Medulla oblongata (tissue), 1 donor: ENCODE measurements at regions not wholly inside any gene's neighbourhood (a gene's known extent, or its start where the extent isn't known, plus 50 kb on each side); places are given as distances from the start of the nearest gene placed in this dataset.
"Not testable (repeated sequence)": the region's sequence is repeated elsewhere in the genome, so short reads cannot be mapped to it uniquely, and the experiment has no call there.

ENCODE experiments used
- DNase-seq: peaks from one replicate; pipeline ENCODE4 v3.0.0-alpha.2; 2015; ENCODE audit errors: extremely low spot score

- not testable (repeated sequence) for DNase-seq
Measured at GRCh38 chr6:67904735-67905134, 730.3 kb upstream of the ADGRB3 start.

DNA sequence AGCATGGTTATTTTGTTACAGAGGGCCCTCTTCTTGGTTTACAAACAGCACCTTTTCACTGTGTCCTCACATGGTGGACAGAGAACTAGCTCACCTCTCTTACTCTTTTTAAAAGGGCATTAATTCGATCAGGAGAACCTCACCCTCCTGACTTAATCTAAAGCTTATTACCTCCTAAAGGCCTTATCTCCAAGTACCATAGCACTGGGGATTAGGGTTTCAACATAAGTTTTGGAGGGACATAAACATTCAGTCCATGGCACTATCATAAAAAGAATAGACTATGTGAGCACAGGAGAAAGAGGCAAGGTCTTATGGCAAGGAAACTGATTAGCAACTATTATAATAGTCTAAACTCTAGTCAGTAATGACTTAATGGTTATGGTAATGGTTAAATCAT, 736.2 kb upstream of the ADGRB3 start:
- no peak for DNase-seq

- no peak for DNase-seq
Measured at GRCh38 chr6:67897998-67898607, 737.0 kb upstream of the ADGRB3 start.

GRCh38 chr6:67896476-67896875, 738.6 kb upstream of the ADGRB3 start:
- no peak for DNase-seq

DNA sequence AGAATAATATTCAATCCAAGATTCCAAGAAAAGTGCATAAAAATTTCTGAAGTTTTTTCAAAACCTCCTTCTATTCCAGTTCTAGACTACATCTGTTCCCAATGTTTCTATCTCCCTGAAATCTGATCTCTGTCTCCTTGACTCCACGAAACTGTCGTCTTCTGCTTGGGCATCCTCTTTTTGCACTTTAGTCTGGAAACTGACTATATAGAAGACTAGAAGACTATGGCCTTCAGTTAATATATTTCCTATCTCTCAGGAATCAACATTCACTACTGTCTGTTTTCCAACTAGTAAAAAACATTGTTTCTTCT, 745.4 kb upstream of the ADGRB3 start:
- DNase-seq: no peak

DNA sequence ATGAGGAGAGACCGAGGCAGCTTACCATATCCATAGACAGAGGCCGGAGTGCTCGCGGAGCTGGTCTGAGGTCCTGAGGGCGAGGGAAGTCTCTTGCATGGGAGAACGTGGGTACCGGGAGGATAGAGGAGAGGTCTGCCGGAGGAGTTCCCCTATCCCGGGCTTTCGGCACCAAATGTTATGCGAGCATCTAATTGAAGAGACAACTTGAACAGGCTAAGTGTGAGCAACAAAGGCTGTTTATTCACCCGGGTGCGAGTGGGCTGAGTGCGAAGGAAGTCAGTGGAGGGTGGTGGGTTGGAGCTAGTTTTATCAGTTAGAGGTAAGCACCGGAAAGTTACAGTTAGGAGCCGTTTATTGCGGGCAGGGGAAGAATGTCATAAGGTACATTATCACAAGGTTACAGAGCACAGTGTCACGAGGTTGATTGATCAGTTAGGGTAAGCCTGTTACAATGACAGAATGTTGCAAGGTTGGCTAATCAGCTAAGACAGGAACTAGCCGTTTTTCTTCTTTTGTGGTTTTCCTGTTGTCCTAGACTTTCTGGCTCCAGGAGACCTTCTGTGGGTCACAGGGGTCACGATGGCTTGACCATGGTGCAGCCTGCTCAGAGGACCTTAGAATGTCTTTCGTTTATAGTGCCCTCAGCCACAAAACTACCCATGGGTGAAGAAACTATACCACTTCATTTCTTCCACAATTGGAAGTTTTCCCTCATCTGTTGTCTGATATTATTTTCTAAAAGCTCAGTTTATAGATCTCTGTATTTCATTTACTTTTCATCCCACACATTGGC, 746.0 kb upstream of the ADGRB3 start:
- no peak for DNase-seq

GRCh38 chr6:67888546-67888885, 746.6 kb upstream of the ADGRB3 start:
- DNase-seq: no peak

DNA sequence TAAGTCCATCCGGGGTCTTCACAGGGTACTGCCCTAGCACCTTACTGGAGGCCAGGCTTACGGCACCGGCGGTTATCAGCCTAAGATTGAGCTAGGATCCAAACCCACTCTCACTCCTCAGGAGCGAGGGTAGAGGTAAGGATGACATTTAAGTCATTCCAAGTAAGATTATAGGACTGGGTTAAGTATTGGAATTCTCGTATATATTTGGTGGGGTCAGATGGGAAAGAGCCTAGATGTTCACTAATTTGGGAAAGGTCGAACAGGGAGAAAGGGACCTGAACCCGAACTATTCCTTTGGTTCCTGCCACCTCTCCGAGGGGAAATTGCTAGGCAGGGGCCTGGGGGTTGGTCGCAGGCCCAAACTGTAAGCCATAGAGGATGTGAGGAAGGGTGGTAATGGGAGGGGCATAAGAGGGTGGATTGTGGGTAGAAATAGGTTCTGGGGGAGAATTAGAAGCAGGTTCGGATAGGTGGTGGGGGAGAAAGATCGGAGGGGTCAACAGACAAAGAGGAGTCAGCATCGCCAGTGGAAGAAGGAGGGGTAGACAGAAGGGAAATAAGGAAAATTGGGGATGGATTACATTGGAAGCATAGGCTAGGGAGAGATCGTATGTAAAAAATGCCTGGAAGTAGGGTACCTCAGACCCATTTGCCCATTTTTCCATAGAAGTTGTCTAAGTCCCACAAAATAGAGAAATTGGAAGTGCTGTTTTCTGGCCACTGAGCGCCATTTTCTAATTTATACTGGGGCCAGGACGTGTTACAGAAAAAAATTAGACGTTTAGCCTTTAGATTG, 747.1 kb upstream of the ADGRB3 start:
- no peak for DNase-seq

DNA sequence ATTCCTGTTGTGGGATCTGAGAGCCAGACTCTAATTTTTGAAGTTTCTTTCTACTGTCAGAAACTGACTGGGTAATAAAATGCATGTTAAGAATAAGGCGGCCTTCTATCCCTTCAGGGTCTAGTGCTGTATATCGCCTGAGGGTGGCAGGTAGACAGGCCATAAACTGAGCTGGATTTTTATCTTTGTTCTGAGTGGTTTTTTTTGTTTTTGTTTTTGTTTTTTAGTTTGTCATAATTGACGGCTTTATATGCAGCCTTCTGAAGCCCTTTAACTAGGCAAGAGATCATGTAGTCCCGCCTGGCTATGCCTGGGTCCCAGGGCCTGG, 747.7 kb upstream of the ADGRB3 start:
- no peak for DNase-seq

- DNase-seq: no peak
Measured at GRCh38 chr6:67886840-67887292, 748.2 kb upstream of the ADGRB3 start.

- DNase-seq: no peak
Measured at GRCh38 chr6:67886036-67886707, 748.9 kb upstream of the ADGRB3 start.

GRCh38 chr6:67885081-67886033, 749.7 kb upstream of the ADGRB3 start:
- DNase-seq: no peak

DNA sequence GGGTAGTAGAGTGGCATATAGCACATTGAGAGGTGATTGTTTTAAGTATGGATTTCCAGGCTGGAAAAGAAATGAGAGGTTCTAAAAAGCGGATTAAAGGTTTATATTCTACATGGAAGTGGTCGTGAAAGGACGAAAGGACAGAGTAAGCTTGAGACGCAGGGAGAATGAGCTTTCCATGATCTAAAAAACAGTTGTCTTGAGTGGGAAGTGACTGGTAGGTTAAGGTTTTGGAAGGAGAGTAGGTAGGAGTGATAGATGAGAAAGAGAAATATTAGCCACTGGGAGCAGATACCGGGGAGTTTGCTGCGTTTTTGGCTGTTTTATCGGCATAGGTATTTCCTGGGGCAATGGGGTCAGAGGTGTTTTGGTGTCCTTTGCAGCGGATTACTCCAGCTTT, 750.6 kb upstream of the ADGRB3 start:
- DNase-seq: no peak

DNA sequence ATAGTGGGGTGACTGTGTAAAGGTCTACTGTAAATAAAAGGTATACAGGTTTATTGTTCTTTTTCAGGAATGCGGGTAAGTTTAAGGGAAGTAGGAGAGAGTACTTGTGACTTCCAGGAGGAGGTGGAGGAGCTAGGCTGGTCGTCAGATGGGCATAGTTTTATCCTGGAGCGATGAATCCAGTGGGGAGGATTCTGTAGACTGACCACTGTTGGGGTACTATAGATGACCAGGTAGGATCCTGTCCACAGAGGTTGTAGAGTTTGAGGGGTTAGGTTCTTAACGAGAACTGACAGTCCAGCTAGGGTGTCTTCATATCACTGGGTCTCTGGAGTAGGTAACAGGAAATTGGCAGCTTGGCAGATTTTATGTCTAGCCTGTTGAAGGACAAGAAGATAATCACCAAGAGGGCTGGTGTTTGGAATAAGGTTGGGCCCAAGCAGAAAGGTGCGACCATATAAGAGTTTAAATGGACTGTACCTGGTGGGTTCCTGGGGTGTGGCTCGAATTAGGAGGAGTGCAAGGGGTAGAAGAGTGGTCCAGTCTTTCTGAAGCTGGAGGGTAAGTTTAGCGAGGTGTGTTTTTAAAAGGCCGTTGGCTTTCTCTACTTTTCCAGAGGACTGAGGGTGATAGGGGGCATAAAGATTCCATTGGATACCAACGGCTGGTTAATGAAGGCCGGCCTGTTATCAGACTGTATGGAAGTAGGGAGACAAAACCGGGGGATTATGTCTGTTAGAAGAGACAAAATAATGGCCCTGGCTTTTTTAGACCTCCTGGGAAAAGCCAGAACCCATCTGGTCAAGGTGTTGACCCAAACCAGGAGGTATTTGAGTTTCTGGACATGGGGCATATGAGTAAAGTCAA, 751.3 kb upstream of the ADGRB3 start:
- DNase-seq: no peak

- no peak for DNase-seq
Measured at GRCh38 chr6:67882436-67883311, 752.4 kb upstream of the ADGRB3 start.

DNA sequence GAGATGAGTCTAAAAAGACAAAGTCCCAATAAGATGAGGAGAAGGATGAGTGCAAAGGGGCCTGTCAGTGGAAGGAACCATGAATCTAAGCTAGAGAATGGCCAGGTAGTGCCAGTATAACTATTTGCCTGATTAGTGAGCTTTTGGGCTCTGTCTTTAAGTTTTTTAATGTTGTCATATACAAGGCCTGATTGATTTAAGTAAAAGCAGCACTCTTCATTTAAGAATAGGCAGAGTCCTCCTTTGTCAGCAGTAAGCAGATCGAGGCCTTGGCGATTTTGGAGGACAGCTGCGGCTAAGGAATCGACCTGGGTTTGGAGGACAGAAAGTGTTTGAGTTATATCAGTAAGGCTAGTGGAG, 753.4 kb upstream of the ADGRB3 start:
- DNase-seq: no peak

DNA sequence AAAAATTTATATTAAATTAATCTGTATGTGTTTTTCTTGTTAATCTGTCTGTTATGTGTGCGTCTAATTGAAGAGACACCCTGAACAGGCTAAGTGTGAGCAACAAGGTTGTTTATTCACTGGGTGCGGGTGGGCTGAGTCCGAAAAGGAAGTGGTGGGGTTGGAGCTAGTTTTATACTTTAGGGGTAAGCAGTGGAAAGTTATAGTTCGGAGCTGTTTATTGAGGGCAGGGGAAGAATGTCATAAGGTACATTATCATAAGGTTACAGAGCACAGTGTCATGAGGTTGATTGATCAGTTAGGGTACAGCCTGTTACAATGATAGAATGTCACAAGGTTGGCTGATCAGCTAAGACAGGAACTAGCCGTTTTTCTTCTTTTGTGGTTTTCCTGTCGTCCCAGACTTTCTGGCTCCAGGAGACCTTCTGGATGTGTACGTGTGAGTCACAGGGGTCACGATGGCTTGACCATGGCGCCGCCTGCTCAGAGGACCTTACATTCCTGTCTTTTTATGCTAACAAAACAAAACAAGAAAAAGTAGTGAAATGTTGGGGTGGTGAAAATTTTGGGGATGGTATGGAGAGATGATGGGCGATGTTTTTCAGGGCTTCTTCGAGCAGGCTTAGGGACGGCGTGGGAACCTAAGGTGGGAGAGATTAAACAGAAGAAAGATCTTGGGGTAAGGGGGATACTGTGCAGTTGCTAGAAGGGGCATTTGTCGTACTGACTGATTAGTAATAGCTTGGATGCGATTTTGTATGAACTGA, 754.0 kb upstream of the ADGRB3 start:
- no peak for DNase-seq

- DNase-seq: not testable (repeated sequence)
Measured at GRCh38 chr6:67880343-67880742, 754.7 kb upstream of the ADGRB3 start.

DNA sequence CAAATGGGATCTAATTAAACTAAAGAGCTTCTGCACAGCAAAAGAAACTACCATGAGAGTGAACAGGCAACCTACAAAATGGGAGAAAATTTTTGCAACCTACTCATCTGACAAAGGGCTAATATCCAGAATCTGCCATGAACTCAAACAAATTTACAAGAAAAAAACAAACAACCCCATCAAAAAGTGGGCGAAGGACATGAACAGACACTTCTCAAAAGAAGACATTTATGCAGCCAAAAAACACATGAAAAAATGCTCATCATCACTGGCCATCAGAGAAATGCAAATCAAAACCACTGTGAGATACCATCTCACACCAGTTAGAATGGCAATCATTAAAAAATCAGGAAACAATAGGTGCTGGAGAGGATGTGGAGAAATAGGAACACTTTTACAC, 755.2 kb upstream of the ADGRB3 start:
- not testable (repeated sequence) for DNase-seq
